Panc1 (cell line): ENCODE measurements at regions not wholly inside any gene's neighbourhood (a gene's known extent, or its start where the extent isn't known, plus 50 kb on each side); places are given as distances from the start of the nearest gene placed in this dataset.

ENCODE experiments used
- ATAC-seq: fragments of 200-7000 bp; cut with Tn5 transposase; 2 replicates; pipeline ENCODE4 v1.9.1; 2020; ENCODE audit warnings: mild to moderate bottlenecking, moderate library complexity
- BruUV-seq: library from RNA; stranded (reverse); fragments of 400-500 nt; replicated peaks from 2 replicates; lab custom pipeline; 2021; lab: Mats Ljungman, UMichigan
- CTCF ChIA-PET: fragments of 300-600 bp; sonication (Branson Sonifier 250); formaldehyde crosslinking; loops from one replicate; lab custom pipeline; 2022; ENCODE audit warnings: antibody characterized with exemption; lab: Charles Lee
- POLR2A ChIA-PET: fragments of 300-600 bp; sonication (Branson Sonifier 250); formaldehyde crosslinking; loops from one replicate; lab custom pipeline; 2022; ENCODE audit warnings: antibody characterized with exemption; lab: Charles Lee
- DNase-seq: peaks from one replicate; pipeline ENCODE4 v3.0.0-alpha.2; 2010; ENCODE audit warnings: low read depth, low spot score
- H3K27ac ChIP-seq: 2 replicates; pipeline ENCODE4 v1.5.1; 2011; ENCODE audit warnings: mild to moderate bottlenecking, low read length, inconsistent platforms
- H3K27me3 ChIP-seq: fragments of 200-500 bp; sonication (Bioruptor generic); 2 replicates; pipeline ENCODE4 v1.6.0; 2014; ENCODE audit warnings: low read length, inconsistent platforms; ENCODE audit not compliant: control insufficient read depth, insufficient read depth
- H3K36me3 ChIP-seq: fragments of 200-500 bp; sonication (Bioruptor generic); 2 replicates; pipeline ENCODE4 v1.5.1; 2014; ENCODE audit warnings: inconsistent platforms, mild to moderate bottlenecking, low read length, moderate library complexity; ENCODE audit not compliant: control insufficient read depth, insufficient read depth
- H3K4me1 ChIP-seq: 2 replicates; pipeline ENCODE4 v1.5.1; 2011; ENCODE audit warnings: inconsistent platforms, mild to moderate bottlenecking, low read length, moderate library complexity; ENCODE audit not compliant: control insufficient read depth, insufficient read depth
- H3K4me3 ChIP-seq, 2 experiments: 2 replicates each; pipeline ENCODE4 v1.5.1; 2011 to 2012; ENCODE audit warnings: low read depth in 2 of 2, low read length in 2 of 2, mild to moderate bottlenecking in 2 of 2, inconsistent platforms in 1 of 2, moderate library complexity in 1 of 2
- H3K9me3 ChIP-seq: fragments of 200-500 bp; sonication (Bioruptor generic); 2 replicates; pipeline ENCODE4 v1.5.1; 2014; ENCODE audit warnings: low read depth, mild to moderate bottlenecking, inconsistent platforms, low read length, moderate library complexity; ENCODE audit not compliant: control insufficient read depth, insufficient read depth
- CTCF ChIP-seq: fragments of 450-650 bp; IDR thresholded peaks from 2 replicates; pipeline ENCODE4 v1.5.1; 2017; ENCODE audit warnings: mild to moderate bottlenecking
- POLR2AphosphoS5 ChIP-seq: IDR thresholded peaks from 2 replicates; pipeline ENCODE4 v1.6.1; 2012; ENCODE audit warnings: mild to moderate bottlenecking, low read depth, low read length, moderate library complexity
- REST ChIP-seq, 2 experiments: IDR thresholded peaks; 2 replicates each; pipeline ENCODE4 v1.6.1; 2011 to 2012; ENCODE audit warnings: low read depth in 2 of 2, control low read depth in 1 of 2, low read length in 1 of 2, mild to moderate bottlenecking in 1 of 2, moderate library complexity in 1 of 2; ENCODE audit not compliant: insufficient read depth in 1 of 2
- SIN3A ChIP-seq: IDR thresholded peaks from 2 replicates; pipeline ENCODE4 v1.6.1; 2012; ENCODE audit warnings: low read depth, mild to moderate bottlenecking, low read length, moderate library complexity, borderline replicate concordance; ENCODE audit not compliant: insufficient read depth
- TCF7L2 ChIP-seq: IDR thresholded peaks from 2 replicates; pipeline ENCODE4 v1.6.1; 2011; ENCODE audit warnings: mild to moderate bottlenecking, low read depth, low read length, inconsistent platforms
- in situ Hi-C: cut with HindIII; loops from 2 replicates; pipeline ENCODE4 v1.10.0; 2016; ENCODE audit warnings: low sequenced_read_pairs, low pct_unique_long_range_greater_than_20kb
- intact Hi-C: fragments of 100-400 bp; cut with micrococcal nuclease; formaldehyde crosslinking; loops from one replicate; pipeline ENCODE4 v1.10.0; 2022; ENCODE audit not compliant: unreplicated experiment

GRCh38 chr6:25227854-25228253 is 51.3 kb upstream of the CARMIL1 start:
- in situ Hi-C loops = no loop called here
- no peak for TF ChIP-seq SIN3A
- TF ChIP-seq POLR2AphosphoS5 = no peak
- TF ChIP-seq REST (IDR thresholded peaks at IDR 0.05; ENCODE audit: insufficient read depth in 1 of 2, low read depth in 2 of 2, low read length in 1 of 2) = no peak
- no peak for TF ChIP-seq CTCF
- TF ChIP-seq TCF7L2 = no peak
- no peaks in the 10 kb centered on the region for H3K9me3 ChIP-seq

More at GRCh38 chr6:25227854-25228253, 51.3 kb upstream of the CARMIL1 start:
- Histone ChIP-seq H3K4me3 (no peak overlapping the region), H3K4me1 (no peaks in the 10 kb centered on the region; the same call in none of the 2 replicates), H3K36me3 (no peaks in the 10 kb centered on the region), H3K27me3 (peaks cover 5% of the 10 kb centered on the region), H3K27ac (no peak overlapping the region)
- CTCF ChIA-PET = interaction anchor here (0.6 kb wide), 2 partner anchors 51 to 294 kb away, joined by 3 to 8 read pairs; no protein-coding TSS in a partner anchor
- POLR2A ChIA-PET = no interaction called here
- DNase-seq = no peak
- BruUV-seq = no TSS peak
- intact Hi-C loops = no loop called here
- no peak for ATAC-seq
